GM04503 (cell line): ENCODE measurements at regions not wholly inside any gene's neighbourhood (a gene's known extent, or its start where the extent isn't known, plus 50 kb on each side); places are given as distances from the start of the nearest gene placed in this dataset.
A peak's percentile ranks its signal among the peaks of the same experiment; 100 is the strongest.
"Not testable (repeated sequence)": the region's sequence is repeated elsewhere in the genome, so short reads cannot be mapped to it uniquely, and the experiment has no call there.

Experiments used
- DNase-seq: peaks from one replicate; pipeline ENCODE4 v3.0.0-alpha.2; 2012; ENCODE audit warnings: low read depth

GRCh38 chr21:33993286-33994231 is 78.0 kb upstream of the ATP5PO start:
- no peak for DNase-seq

- DNase-seq: not testable (repeated sequence)
Measured at GRCh38 chr21:33992412-33992811, 76.8 kb upstream of the ATP5PO start.

GRCh38 chr21:33991133-33991532 is 75.5 kb upstream of the ATP5PO start:
- DNase-seq: no peak

GRCh38 chr21:33989440-33989839 is 73.8 kb upstream of the ATP5PO start:
- DNase-seq: no peak

GRCh38 chr21:33988237-33989017 is 72.8 kb upstream of the ATP5PO start:
- no peak for DNase-seq

GRCh38 chr21:33987461-33987860 is 71.9 kb upstream of the ATP5PO start:
- no peak for DNase-seq

GRCh38 chr21:33985117-33986050 is 69.8 kb upstream of the ATP5PO start:
- DNase-seq: no peak

- no peak for DNase-seq
Measured at GRCh38 chr21:33984021-33984481, 68.4 kb upstream of the ATP5PO start.

- no peak for DNase-seq
Measured at GRCh38 chr21:33981391-33982101, 65.9 kb upstream of the ATP5PO start.

- DNase-seq: no peak
Measured at GRCh38 chr21:33980276-33980916, 64.8 kb upstream of the ATP5PO start.

GRCh38 chr21:33978585-33978984 is 63.0 kb upstream of the ATP5PO start:
- no peak for DNase-seq

- DNase-seq: no peak
Measured at GRCh38 chr21:33977721-33978369, 62.2 kb upstream of the ATP5PO start.

- no peak for DNase-seq
Measured at GRCh38 chr21:33977017-33977720, 61.6 kb upstream of the ATP5PO start.

GRCh38 chr21:33976082-33977016 is 60.7 kb upstream of the ATP5PO start:
- peak; percentile 95 for DNase-seq

GRCh38 chr21:33975548-33976081 is 60.0 kb upstream of the ATP5PO start:
- DNase-seq: no peak

- DNase-seq: no peak
Measured at GRCh38 chr21:33974513-33975468, 59.2 kb upstream of the ATP5PO start.

GRCh38 chr21:33973268-33973667 is 57.7 kb upstream of the ATP5PO start:
- no peak for DNase-seq
